ENCODE measurements at regions not wholly inside any gene's neighbourhood (a gene's known extent, or its start where the extent isn't known, plus 50 kb on each side); places are given as distances from the start of the nearest gene placed in this dataset.
"Not testable (repeated sequence)": the region's sequence is repeated elsewhere in the genome, so short reads cannot be mapped to it uniquely, and the experiment has no call there.

GRCh38 chr6:121685806-121686205, 250.4 kb downstream of the GJA1 start:
- not testable (repeated sequence) for TF ChIP-seq POLR2AphosphoS5 (IDR thresholded peaks at IDR 0.05; ENCODE audit: low read depth, low read length); TAF1 (IDR thresholded peaks at IDR 0.05; ENCODE audit: borderline replicate concordance, low read depth, low read length); POLR2A (IDR thresholded peaks at IDR 0.05; ENCODE audit: low read depth, low read length)
